Activated CD4-positive, alpha-beta T cell treated with anti-CD3 and anti-CD28 coated beads for 4 hours (primary cell): ENCODE measurements at regions not wholly inside any gene's neighbourhood (a gene's known extent, or its start where the extent isn't known, plus 50 kb on each side); places are given as distances from the start of the nearest gene placed in this dataset.
"Not testable (repeated sequence)": the region's sequence is repeated elsewhere in the genome, so short reads cannot be mapped to it uniquely, and the experiment has no call there.

Experiments used
- DNase-seq, 2 donors: peaks; one replicate each; pipeline ENCODE4 v3.0.0-alpha.2; 2020

DNA sequence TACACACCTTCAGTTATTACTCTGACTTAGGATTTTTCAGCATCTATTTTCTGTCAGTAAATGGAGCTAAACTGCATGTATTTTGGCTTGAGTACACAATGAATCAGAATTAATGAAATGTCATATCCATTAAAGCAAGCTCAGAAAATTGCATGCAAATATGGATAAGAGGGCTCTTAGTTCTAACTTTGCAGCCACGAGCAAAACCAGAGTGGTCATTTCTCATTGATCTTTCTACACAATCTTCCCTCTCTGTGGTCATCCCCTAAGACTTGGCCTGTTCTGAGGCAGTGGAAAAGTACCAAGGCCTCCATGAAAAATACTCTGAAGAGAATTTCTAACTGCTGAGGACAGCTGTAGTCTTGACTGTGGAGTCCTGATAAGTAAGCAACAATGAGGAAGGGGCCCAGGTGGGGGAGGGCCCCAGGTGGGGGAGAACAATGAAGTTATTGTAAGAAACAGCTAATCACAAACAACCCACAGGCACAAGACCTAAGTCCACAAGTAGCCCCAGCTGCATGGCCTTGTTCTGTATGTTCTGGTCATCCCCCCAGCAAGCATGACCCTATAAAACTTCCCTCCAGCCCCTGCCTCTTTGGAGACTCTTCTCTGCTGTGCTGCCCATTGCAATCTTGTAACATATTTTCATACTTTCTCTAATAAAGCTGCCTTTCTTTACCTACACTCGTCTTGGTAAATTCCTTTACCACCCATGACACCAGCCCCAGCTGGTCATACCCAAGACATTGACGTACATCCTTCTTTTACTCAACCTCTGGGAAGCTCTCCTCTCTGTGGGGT lies 230.3 kb downstream of the TDRD15 start:
- no peak for DNase-seq

DNA sequence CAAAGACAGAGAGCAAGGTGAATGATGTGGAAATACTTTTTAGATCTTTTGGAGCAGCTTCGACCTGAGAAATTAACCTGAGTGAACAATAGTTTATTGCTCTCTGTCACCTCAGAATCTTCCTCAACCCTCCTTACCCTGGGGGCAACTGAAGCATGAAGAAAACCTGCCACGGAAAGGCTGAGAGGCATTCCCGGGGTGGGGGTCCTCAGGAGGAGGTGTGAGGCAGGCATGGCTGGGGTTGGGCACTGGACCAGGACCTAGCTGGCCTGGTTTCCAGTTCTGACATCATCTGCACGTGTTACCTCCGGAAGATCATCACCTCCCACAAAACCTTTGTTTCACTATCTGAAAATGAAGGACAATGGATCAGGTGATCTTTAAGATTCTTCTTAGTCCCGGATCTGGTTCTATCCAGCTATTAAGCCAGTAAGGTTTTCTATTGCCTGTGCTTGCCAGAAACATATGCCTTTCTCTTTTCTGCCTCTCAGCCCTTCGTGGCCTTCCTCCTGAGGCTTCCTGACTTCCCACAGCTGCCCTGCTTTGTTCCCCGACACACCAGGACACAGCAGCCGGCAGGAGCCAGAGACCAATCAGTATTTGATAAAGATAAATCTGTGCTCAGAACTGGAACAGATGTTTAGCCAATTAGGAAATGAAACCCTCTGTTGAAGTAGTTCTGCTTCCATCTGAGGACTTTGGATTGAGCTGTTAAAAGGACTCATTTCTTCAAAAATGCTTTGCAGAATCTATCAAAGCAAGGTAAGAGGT lies 232.5 kb downstream of the TDRD15 start:
- DNase-seq, result no peak

DNA sequence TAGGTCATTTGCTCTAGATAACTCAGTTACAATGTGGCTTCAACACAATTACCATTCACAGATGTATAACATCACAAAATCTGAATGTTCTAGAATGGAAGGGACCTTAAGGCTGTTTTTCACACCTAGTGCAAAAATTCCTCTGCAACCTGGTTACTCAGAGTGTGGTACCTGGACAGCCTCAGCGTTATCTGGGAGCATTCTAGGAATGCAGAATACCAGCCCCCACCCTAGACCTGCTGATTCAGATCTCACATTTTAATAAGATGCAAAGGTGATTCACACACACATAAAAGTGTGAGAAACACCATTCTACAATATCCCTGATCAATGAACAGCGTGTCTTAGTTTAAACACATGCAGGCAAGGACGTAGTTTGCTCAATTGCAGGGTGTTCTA lies 233.1 kb downstream of the TDRD15 start:
- no peak for DNase-seq

DNA sequence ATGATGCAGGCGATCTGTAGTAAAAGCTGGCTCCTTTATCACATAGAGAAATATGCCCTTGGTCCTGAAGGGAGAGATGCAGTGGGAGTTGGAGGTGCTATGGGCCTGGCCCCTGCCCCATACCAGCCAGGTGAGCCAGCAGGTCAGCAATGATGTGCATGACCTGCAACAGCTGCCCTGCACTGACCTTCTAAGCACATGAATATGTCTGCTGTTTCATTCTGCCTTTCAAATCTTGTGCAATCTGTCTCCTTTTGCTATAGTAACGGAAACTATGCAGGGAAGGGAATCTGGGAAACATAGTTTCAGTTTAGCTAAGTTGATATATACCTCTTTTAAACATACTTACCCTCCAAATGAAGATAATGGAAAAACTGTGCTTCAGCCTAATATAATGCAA lies 235.2 kb downstream of the TDRD15 start:
- no peak for DNase-seq

DNA sequence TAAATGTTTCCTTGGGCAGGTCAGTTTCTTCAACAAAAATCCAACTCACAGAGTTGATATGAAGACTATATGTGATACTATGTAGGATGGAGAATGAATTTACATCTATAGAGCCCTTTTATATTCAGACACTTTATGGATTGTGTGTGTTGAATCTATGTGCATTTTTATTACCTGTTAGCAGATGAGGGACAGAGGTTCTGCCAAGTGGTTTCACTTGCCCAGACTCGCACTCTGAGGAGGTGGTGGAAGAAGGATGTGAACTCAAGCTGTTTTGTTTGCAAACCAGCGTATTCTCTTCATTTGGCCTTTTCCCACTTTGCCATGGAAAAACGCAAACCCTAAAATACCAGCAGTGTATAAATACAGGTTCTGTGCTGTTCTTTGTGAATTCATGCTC lies 237.6 kb downstream of the TDRD15 start:
- no peak for DNase-seq

DNA sequence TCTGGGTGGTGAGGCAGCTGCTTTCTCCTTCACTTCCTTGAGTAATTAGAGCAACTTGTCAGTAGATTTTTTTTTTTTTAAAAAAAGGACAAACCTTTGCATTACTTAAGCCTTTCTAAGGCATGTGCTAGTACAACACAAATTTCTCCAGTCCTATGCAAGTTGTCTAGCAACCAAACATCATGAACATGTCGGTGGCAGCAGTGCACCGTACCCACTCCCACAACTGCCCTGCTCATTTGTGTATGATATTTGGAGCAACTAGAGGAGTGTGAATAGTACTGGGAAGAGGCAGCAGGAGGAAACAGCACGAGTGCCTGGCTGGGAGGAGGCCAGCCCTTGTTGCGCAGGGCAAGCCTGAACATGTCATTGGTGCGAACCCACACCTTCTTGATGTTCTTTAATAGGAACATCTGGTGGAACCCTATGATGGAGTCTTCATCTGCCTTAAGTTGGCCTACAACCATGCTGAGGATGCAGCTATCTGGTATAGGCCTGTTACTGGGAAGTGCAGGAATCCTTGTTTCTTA lies 238.3 kb downstream of the TDRD15 start:
- no peak for DNase-seq

DNA sequence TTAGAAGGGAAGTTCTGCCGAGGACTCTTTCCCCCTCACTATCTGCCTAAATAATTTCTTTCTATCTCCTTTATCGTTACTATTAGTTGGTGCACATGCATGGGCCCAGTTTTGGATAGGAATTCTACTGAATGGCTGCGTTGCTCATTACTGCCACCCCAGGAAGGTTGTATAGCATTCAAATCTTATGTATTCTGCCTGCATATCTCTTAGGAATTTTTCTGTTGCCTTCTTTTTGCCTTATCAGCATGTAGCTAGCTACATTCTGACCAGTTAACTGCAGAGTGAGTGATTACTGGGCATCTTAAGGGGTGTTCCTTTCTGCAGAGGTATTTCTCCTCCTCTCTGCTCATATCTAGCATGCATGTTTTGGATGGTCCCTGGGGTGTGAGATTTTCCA lies 239.6 kb downstream of the TDRD15 start:
- no peak for DNase-seq

DNA sequence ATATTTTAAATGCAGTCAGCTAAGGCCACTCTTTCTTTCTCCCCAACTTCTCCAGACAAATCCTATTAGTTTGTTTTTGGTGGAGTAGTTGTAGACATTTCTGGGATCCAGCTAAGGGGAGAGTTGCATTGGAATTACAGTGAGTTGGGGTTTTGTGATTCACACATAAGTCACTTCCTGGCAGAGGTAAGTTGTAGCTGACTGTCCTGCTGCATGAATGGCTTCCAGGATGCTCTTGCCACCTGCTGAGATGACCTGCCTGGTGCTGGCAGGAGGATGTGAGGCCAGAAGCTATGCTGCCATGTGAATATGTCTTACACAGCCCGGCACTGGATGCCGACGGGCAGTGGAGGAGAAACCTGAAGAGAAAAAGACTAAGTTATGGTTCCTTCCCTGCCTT lies 243.7 kb downstream of the TDRD15 start:
- no peak for DNase-seq

DNA sequence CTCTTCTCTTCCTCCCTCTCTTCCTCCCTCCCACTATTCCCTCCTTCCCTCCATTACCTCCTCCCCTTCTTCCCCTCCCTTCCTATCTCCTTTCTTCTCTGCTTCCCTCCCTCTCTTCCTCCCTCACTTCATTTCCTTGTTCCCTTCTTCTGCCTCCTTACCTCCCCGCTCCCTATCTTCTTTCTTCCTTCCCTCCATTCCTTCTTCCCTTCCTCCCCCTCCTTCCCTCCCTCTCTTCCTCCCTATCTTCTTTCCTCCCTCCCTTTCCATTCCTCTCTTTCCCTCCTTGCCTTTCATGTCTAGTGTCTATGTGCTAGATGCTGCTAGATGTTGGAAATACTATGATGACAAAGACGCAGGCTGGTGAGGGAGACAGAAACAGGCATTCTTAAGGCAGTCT lies 246.0 kb downstream of the TDRD15 start:
- DNase-seq, result no peak

DNA sequence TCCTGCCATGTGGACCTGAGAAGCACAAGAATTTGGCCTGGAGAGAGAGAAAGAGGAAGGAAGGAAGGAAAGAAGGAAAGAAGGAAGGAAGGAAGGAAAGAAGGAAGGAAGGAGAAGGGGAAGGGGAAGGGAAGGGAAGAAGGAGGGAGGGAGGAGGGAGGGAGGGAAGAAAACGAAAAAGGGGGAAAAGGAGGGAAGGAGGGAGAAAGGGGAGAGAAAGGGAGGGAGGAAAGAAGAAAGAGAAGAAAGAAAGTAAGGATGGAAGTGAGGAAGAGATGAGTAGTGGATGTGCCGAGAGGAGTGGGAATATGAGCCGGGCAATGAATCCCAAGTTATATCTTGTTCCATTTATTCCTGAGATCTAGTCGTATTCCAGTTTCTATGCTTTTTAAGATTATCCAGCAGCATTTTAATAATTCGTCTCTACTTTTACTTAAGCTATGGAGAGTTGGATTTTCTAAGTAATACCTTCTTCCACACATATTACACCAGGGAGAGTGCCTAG lies 247.8 kb downstream of the TDRD15 start:
- no peak for DNase-seq

DNA sequence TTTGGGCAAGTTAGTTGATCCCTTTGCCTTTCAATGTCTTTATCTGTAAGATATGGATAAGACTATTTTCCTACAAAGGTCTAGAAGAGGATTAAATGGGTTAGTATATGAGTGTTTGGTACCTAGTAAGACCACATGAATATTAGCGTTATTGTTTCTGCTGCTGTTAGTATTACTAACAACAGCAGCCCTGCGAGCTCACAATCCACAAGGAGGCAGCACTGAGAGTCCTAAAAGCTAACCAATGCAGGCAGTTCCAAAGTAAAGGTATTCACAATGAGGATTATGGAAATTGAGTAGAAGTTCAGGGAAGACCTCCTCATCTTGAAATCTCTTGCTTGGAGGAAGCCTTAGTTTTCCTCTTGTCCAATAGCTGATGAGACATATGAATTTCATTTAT lies 248.9 kb downstream of the TDRD15 start:
- no peak for DNase-seq

DNA sequence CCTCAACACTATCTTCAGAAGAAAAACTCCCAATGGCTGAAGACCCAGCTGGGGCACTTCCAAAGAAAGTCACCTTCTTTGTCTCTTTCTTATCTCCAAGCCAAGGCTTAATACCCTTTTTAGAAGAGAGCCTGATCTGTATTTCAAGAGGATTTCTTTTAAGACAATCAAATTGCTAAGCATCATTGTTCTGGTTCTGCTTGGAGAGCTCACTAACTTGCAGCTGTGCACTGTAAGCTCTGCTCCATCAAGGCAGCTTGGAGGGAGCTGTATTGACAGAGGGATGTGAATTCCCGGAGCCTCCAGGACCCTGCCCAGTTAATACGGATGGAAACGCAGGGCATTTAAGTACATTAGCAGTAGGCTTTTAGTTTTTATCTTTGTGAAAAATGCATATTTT lies 253.1 kb downstream of the TDRD15 start:
- DNase-seq, result no peak

DNA sequence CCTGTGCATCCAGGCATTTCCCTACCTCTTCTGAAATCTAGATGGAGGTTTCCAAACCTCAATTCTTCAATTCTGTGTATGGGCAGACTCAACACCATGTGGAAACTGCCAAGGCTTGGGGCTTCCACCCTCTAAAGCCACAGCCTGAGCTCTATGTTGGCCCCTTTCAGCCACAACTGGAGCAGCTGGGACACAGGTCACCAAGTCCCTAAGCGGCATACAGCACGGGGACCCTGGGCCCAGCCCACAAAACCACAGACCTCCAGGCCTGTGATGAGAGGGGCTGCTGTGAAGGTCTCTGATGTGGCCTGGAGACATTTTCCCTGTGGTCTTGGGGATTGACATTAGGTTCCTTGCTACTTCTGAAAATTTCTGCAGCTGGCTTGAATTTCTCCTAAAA lies 255.4 kb downstream of the TDRD15 start:
- DNase-seq, result no peak

DNA sequence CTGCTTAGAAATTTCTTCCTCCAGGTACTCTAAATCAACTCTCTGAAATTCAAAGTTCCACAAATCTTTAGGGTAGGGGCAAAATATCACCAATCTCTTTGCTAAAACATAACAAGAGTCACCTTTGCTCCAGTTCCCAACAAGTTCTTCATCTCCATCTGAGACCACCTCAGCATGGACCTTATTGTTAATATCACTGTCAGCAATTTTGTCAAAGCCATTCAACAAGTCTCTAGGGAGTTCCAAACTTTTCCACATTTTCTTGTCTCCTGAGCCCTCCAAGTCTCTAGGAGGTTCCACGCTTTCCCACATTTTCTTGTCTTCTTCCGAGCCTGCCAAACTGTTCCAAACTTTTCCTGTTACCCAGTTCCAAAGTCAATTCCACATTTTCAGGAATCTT lies 255.9 kb downstream of the TDRD15 start:
- not testable (repeated sequence) for DNase-seq

DNA sequence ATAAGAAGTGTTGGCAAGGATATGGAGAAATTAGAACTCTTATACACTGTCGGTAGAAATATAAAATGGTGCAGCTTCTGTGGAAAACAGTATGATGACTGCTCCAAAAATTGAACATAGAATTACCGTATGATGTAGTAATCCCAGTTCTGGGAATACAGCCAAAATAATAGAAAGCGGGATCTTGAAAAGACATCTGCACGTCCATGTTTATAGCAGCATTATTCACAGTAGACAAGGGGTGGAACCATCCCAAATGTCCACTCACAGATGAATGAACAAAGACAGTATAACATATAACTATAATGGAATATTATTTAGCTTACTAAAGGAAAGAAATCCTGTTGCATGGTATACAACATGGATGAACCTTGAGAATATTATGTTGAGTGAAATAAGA lies 257.7 kb downstream of the TDRD15 start:
- DNase-seq, result no peak

DNA sequence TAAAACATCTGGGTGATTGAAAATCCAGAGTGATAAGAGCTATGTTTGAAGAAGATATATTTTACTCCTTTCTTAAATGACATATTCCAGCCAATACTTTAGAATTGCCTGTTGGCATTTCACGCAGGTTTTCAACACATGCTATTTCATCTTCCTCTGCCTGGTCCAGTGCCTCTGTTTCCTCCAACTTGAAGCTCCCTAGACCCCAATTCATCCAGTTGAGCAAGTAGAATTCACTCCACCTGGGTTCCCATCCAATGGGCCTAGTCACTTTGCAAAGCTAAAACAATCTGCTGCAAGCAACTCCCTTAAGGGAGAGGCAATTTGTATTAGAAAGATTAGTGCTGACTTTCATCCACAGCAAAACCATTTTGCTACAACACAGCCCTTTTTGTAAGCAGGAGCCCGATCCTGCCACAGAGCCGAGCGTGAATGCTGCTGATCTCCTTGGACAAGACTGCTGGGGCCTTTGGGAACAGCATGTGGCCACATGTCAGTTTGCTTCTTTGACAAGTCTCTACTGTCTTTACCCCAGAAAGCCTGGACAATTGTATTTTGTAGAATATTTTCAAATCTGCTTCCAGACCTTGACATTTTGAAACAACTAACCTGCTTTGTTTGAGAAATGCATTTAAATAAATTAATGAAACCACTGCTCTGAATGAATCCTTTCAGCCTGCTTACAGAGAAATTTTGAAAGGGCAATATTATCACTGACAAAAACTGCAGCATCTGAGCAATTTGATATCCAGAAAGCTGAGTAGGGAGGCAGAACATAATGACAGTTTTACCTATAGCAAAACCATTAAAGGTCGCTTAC lies 259.1 kb downstream of the TDRD15 start:
- no peak for DNase-seq

DNA sequence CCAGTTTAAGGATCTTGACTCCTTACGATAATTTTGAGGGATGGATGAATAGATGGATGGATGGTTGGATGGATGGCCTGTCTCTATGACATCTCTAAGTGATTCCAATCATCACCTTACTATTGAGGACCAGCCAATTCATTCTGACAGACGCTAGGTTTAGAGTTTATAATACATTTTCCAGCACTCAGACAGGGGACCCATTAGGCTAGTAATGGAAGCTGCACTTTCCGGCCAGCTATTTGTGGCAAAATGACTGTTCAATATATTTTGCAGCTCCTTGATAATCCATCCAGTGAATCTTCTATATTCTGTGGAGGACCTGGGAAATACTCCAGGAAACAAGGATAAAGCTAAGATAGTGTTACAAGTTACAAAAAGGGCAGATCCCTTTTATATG lies 262.9 kb downstream of the TDRD15 start:
- DNase-seq, result no peak

DNA sequence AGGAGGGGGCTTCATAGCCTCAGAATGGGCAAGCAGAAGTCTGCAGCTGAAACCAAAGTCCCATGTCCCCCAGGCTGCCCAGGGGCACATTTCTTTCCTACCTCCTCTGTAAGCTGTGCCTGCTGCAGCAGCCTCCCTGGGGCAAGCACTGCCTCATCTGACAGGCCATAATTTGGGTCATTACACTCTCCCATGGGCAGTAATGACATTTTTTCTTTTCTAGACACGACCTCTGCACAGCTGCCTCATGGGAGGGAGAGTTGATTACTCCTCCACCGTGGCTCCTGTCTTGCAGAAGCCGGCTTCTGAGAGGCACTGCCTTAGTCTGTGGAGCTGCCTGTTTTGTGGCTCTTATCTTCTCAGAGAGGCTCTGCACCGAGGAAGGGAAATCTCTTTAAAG lies 268.9 kb downstream of the TDRD15 start:
- no peak for DNase-seq

DNA sequence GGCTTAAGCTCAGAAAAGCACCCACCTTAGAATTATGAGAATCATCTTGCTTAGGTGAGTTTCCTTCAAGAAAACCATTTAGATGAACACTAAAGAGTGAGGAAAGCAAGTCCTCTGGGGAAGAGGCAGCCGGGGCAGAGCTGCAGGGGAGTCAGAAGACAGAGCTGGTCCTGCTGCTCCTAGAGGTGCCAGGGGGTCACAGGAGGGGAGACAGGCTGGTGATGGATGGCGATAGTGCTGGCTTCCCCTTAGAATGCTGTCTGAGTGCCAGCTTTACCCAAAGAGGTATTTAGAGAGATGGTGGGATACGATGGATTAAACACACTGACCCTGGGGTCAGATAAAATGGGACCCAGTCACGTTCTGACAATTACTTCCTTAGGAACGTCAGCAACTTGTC lies 269.4 kb downstream of the TDRD15 start:
- DNase-seq, result no peak

DNA sequence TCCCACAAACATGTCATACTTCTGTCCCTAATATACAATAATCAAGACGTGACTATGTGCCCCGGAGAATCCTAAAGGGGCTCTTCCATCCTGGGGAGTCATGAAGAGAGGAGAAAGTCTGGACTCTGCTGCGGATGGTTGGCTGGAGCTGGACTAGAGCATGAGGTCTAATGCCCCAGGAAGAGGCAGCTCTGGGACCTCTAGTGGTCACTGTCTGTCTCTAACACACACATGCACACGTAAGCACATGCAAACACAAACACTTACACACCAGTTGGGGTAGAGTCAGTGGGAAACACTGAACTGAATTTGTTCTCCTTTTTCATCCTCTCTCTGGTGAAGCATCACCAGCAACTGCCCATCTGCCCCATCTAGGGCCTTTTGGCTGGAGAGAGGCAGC lies 271.6 kb downstream of the TDRD15 start:
- DNase-seq, result no peak

DNA sequence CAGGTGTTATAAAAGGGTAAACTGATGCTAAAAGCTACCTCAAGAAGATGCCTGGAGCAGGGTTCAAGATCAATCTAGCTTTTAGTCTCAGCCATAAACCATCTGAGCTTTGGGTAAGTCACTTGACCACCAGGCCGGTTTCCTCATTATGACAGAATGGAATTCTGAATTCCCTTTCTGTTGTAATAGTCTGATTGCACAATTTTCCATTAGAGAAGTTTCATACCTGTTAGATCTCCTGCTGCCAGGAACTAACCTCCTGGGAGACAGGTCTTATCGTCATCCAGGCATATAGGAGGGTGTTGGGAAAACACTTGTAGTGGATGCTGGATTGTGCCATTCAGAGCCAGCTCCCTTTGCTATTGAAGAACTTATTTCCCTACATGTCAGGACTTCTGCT lies 272.5 kb downstream of the TDRD15 start:
- no peak for DNase-seq

DNA sequence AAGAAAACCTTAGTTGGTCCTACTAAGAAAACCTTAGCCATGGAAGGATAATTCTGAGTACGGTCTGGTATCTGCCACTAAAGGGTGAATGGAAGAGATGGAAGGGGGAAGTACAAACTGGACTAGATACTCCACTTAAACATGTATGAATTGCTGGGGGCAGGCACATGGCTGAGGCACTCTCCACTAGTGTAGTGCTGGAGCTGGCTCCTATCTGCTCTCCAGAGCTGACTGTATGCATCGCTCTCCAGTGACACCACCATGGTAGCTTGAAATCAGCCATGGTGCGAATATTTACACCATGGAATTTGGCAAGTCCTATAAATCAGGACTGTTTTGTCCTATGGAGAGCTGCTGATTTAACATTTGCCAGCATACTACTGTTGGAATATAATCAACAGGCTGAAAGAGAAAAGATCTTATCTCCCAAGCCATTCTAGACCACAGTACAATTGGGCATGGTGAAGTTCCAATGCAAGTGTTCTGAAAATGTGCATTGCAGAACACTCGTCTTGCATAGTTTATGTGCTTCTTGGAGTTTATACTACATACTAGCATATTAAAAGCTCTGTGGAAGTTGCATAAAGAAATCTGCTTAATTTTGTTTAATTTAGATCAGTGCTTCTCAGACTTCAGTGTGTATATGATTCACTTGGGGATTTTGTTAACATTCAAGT lies 277.4 kb downstream of the TDRD15 start:
- DNase-seq, result no peak

DNA sequence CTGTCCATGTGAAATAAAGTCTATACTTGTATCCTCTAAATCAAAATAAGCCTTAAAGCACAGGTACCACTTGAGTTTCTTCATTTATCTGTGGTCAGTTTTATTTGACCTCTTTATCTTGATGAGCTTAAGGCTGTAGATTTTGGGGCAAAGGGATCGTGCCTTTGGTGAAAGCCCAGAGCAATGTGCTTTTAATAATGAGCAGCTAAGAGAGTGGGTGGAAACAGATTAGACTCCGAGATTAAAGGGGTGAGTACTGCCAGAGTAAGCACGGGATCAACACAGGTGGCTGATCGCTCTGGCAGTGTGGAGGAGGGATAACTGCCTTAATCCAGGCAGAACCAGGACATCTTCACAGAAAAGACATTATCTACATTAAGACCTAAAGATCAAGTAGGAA lies 280.4 kb downstream of the TDRD15 start:
- no peak for DNase-seq
